ENCODE measurements at regions not wholly inside any gene's neighbourhood (a gene's known extent, or its start where the extent isn't known, plus 50 kb on each side); places are given as distances from the start of the nearest gene placed in this dataset.

DNA sequence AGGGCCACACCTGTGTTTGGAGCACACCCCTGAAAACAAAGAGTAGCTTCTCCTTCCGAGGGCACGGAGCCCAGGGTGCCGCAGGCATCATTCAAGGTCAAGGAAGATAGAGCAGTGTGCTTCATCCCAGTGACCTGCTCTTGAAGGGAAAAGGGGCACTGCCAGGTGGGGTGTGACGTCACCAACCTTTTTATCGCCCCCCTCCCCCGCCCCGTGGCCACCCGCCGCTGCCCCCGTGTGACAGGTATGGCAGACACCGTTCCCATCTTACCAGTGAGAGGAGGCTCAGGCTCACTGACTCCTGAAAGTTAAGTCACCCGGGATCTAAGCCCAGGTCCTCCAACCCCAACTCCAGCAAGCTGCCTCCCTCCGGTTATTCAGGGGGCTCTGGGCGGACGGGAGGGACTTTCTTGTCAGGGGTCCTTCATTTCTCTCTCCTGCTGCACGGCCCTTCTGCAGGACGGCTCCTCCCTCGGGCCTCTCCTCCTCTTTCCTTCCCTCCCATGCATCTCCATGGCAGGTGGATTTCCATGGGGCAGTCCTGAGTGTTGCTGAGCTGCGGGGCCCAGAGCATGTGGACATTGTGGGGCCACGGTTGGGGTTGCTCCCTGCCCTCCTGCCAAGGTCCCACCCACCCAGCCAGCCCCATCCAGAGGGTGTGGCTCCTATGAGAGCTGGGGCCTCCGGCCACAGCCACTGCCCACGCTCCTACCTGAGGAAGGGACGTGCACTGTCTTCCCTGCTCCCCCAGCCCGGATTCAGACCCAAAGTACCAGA is 114.1 kb upstream of the HDAC4 start:
- no peak for TF ChIP-seq MYC (IDR thresholded peaks at IDR 0.05; ENCODE audit: low read depth, low read length)
- TF ChIP-seq JUN (IDR thresholded peaks at IDR 0.05; ENCODE audit: borderline replicate concordance, insufficient read depth, insufficient read length, low read depth) = no peak
- TF ChIP-seq GATA2 (IDR thresholded peaks at IDR 0.05; ENCODE audit: insufficient read depth, insufficient read length, low read depth, low read length) = no peak
- Histone ChIP-seq H3K36me3 (ENCODE audit: control insufficient read depth in 2 of 2, extremely low read depth in 1 of 2, insufficient read depth in 2 of 2, low read length in 2 of 2) (no peaks in the 10 kb centered on the region), H3K27me3 (ENCODE audit: control insufficient read depth in 2 of 2, insufficient read depth in 2 of 2, low read length in 2 of 2) (no peaks in the 10 kb centered on the region), H3K4me3 (replicated peaks in 1 of 3; ENCODE audit: insufficient read depth in 1 of 3, low read depth in 1 of 3, low read length in 3 of 3) (no peak overlapping the region), H3K9me3 (replicated peaks; ENCODE audit: control insufficient read depth, insufficient read depth, low read length) (no peaks in the 10 kb centered on the region), H2AFZ (ENCODE audit: low read depth, low read length) (no peak overlapping the region), H3K4me1 (ENCODE audit: control insufficient read depth, extremely low read depth, insufficient read depth, low read length) (no peaks in the 10 kb centered on the region), H3K4me2 (ENCODE audit: insufficient read depth, low read length) (no peak overlapping the region), H3K79me2 (ENCODE audit: control insufficient read depth, insufficient read depth, low read length) (no peaks in the 10 kb centered on the region), H3K9me1 (replicated peaks; ENCODE audit: control insufficient read depth, extremely low read depth, insufficient read depth, low read length) (no peaks in the 10 kb centered on the region), H3K9ac (replicated peaks; ENCODE audit: extremely low read depth, insufficient read depth, low read length) (no peak overlapping the region), H3K27ac (ENCODE audit: insufficient read depth, low read depth, low read length) (no peak overlapping the region), H4K20me1 (replicated peaks; ENCODE audit: control insufficient read depth, extremely low read depth, insufficient read depth, low read length) (no peaks in the 10 kb centered on the region)
- BruUV-seq (replicated peaks) = no TSS peak
- FAIRE-seq = no peak
- dilution Hi-C loops (cut with MboI; ENCODE audit: extremely low pct_ligation_motif_present, low sequenced_read_pairs) = no loop called here
- DNase-seq (ENCODE audit: low read depth, low spot score) = no peak
- ChIA-PET CTCF (no interaction called here), POLR2A (no interaction called here)
- intact Hi-C loops (cut with micrococcal nuclease) = no loop called here

GRCh38 chr2:239512054-239512453 is 111.2 kb upstream of the HDAC4 start:
- TF ChIP-seq EZH2 (IDR thresholded peaks at IDR 0.05; ENCODE audit: borderline replicate concordance, low read depth, low read length, severe bottlenecking) (no peak), POLR2A (IDR thresholded peaks at IDR 0.05; ENCODE audit: low read depth, low read length) (no peak), FOS (IDR thresholded peaks at IDR 0.05; ENCODE audit: borderline replicate concordance, insufficient read depth, low read length) (no peak), MYC (IDR thresholded peaks at IDR 0.05; ENCODE audit: low read depth, low read length) (no peak), JUN (IDR thresholded peaks at IDR 0.05; ENCODE audit: borderline replicate concordance, insufficient read depth, insufficient read length, low read depth) (no peak), POLR2AphosphoS5 (IDR thresholded peaks at IDR 0.05; ENCODE audit: insufficient read depth, low read depth, low read length) (no peak), GATA2 (IDR thresholded peaks at IDR 0.05; ENCODE audit: insufficient read depth, insufficient read length, low read depth, low read length) (no peak)
- TF ChIP-seq, protein P1, sequence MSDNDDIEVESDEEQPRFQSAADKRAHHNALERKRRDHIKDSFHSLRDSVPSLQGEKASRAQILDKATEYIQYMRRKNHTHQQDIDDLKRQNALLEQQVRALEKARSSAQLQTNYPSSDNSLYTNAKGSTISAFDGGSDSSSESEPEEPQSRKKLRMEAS (IDR thresholded peaks at IDR 0.05; ENCODE audit: insufficient read depth, insufficient read length) = no peak
- TF ChIP-seq, protein P2, sequence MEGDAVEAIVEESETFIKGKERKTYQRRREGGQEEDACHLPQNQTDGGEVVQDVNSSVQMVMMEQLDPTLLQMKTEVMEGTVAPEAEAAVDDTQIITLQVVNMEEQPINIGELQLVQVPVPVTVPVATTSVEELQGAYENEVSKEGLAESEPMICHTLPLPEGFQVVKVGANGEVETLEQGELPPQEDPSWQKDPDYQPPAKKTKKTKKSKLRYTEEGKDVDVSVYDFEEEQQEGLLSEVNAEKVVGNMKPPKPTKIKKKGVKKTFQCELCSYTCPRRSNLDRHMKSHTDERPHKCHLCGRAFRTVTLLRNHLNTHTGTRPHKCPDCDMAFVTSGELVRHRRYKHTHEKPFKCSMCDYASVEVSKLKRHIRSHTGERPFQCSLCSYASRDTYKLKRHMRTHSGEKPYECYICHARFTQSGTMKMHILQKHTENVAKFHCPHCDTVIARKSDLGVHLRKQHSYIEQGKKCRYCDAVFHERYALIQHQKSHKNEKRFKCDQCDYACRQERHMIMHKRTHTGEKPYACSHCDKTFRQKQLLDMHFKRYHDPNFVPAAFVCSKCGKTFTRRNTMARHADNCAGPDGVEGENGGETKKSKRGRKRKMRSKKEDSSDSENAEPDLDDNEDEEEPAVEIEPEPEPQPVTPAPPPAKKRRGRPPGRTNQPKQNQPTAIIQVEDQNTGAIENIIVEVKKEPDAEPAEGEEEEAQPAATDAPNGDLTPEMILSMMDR (IDR thresholded peaks at IDR 0.05; ENCODE audit: extremely low read depth in 1 of 2, insufficient read depth in 1 of 2, low read depth in 1 of 2, low read length in 2 of 2) = no peak
- Histone ChIP-seq H3K27me3 (ENCODE audit: control insufficient read depth in 2 of 2, insufficient read depth in 2 of 2, low read length in 2 of 2) (no peaks in the 10 kb centered on the region), H3K36me3 (ENCODE audit: control insufficient read depth in 2 of 2, extremely low read depth in 1 of 2, insufficient read depth in 2 of 2, low read length in 2 of 2) (no peaks in the 10 kb centered on the region), H3K9me1 (replicated peaks; ENCODE audit: control insufficient read depth, extremely low read depth, insufficient read depth, low read length) (no peaks in the 10 kb centered on the region), H3K4me2 (ENCODE audit: insufficient read depth, low read length) (no peak overlapping the region), H3K79me2 (ENCODE audit: control insufficient read depth, insufficient read depth, low read length) (no peaks in the 10 kb centered on the region), H3K4me3 (replicated peaks in 1 of 3; ENCODE audit: insufficient read depth in 1 of 3, low read depth in 1 of 3, low read length in 3 of 3) (no peak overlapping the region), H3K27ac (ENCODE audit: insufficient read depth, low read depth, low read length) (no peak overlapping the region), H3K9ac (replicated peaks; ENCODE audit: extremely low read depth, insufficient read depth, low read length) (no peak overlapping the region), H3K4me1 (ENCODE audit: control insufficient read depth, extremely low read depth, insufficient read depth, low read length) (no peaks in the 10 kb centered on the region), H3K9me3 (replicated peaks; ENCODE audit: control insufficient read depth, insufficient read depth, low read length) (no peaks in the 10 kb centered on the region), H4K20me1 (replicated peaks; ENCODE audit: control insufficient read depth, extremely low read depth, insufficient read depth, low read length) (no peaks in the 10 kb centered on the region), H2AFZ (ENCODE audit: low read depth, low read length) (no peak overlapping the region)
- intact Hi-C loops (cut with micrococcal nuclease) = no loop called here
- DNase-seq (ENCODE audit: low read depth, low spot score) = no peak
- no TSS peak for BruUV-seq (replicated peaks)
- CTCF ChIA-PET = no interaction called here
- FAIRE-seq = no peak
- POLR2A ChIA-PET = no interaction called here
- dilution Hi-C loops (cut with MboI; ENCODE audit: extremely low pct_ligation_motif_present, low sequenced_read_pairs) = no loop called here
